ENCODE measurements at regions not wholly inside any gene's neighbourhood (a gene's known extent, or its start where the extent isn't known, plus 50 kb on each side); places are given as distances from the start of the nearest gene placed in this dataset.

GRCh38 chr2:236749346-236749745, 179.7 kb downstream of the ACKR3 start:
- no peak for TF ChIP-seq CTCF (conservative IDR thresholded peaks at IDR 0.05; ENCODE audit: low read depth)
- DNase-seq (ENCODE audit: low spot score) = no peak
- ChIA-PET POLR2A (ENCODE audit: low non-redundant PET) (no interaction called here), CTCF (no interaction called here)
- peak overlapping the region; percentile 56 for H3K27ac ChIP-seq

- TF ChIP-seq CTCF (conservative IDR thresholded peaks at IDR 0.05; ENCODE audit: low read depth) = no peak
- ChIA-PET CTCF (interaction anchor here (0.6 kb wide), 2 partner anchors 130 to 239 kb away, joined by 3 read pairs; no protein-coding TSS in a partner anchor), POLR2A (ENCODE audit: low non-redundant PET) (no interaction called here)
- no peak for DNase-seq (ENCODE audit: low spot score)
- H3K27ac ChIP-seq = no peak overlapping the region
These were observed 182.5 kb downstream of the ACKR3 start for GRCh38 chr2:236752096-236752495.

GRCh38 chr2:236753606-236754270, 184.1 kb downstream of the ACKR3 start:
- H3K27ac ChIP-seq = no peak overlapping the region
- no peak for TF ChIP-seq CTCF (conservative IDR thresholded peaks at IDR 0.05; ENCODE audit: low read depth)
- POLR2A ChIA-PET (ENCODE audit: low non-redundant PET) = no interaction called here
- CTCF ChIA-PET = no interaction called here
- DNase-seq (ENCODE audit: low spot score) = no peak

DNA sequence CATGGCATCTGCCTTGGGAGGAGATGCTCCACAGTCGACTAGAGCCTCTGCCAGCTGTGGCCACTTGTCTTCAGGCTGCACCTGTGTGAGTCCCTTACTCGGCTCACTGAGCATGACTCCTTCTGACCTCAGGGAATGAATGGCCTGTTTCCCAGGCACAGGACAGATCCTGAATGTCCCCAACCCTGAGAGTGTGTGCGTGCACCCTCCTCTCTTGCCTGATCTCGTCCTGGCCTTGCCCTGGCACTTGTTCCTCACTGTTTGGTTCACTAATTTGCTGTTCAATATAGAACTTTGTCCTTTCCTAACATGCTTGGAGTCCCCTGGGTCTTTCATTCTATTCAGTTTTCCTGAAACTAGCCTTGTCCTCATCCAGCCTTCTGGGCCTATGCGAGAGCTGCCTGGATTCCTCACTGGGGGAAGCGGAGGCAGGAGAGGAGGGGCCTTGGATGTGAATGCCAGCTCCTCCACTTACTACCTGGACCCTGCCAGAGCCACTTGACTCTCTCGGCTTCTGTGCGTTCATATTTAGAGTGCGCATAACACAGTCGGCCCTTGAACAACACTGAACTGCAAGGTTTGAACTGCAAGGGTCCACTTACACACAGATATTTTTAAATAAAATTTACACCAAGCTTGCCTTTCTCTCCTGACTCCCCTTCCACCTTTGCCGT, 184.8 kb downstream of the ACKR3 start:
- TF ChIP-seq CTCF (conservative IDR thresholded peaks at IDR 0.05; ENCODE audit: low read depth) = no peak
- ChIA-PET CTCF (no interaction called here), POLR2A (ENCODE audit: low non-redundant PET) (no interaction called here)
- no peak overlapping the region for H3K27ac ChIP-seq
- DNase-seq (ENCODE audit: low spot score) = no peak

GRCh38 chr2:236755278-236755840, 185.7 kb downstream of the ACKR3 start:
- POLR2A ChIA-PET (ENCODE audit: low non-redundant PET) = no interaction called here
- H3K27ac ChIP-seq = no peak overlapping the region
- no peak for TF ChIP-seq CTCF (conservative IDR thresholded peaks at IDR 0.05; ENCODE audit: low read depth)
- no peak for DNase-seq (ENCODE audit: low spot score)
- CTCF ChIA-PET = no interaction called here

GRCh38 chr2:236758406-236758805, 188.8 kb downstream of the ACKR3 start:
- no peak overlapping the region for H3K27ac ChIP-seq
- ChIA-PET POLR2A (ENCODE audit: low non-redundant PET) (no interaction called here), CTCF (no interaction called here)
- TF ChIP-seq CTCF (conservative IDR thresholded peaks at IDR 0.05; ENCODE audit: low read depth) = no peak
- DNase-seq (ENCODE audit: low spot score) = no peak
